GM18870 (cell line): ENCODE measurements at regions not wholly inside any gene's neighbourhood (a gene's known extent, or its start where the extent isn't known, plus 50 kb on each side); places are given as distances from the start of the nearest gene placed in this dataset.
A peak's percentile ranks its signal among the peaks of the same experiment; 100 is the strongest.
"Not testable (repeated sequence)": the region's sequence is repeated elsewhere in the genome, so short reads cannot be mapped to it uniquely, and the experiment has no call there.

ENCODE experiments used
- ATAC-seq: cut with Tn5 transposase; IDR thresholded peaks from one replicate; pipeline ENCODE4 v1.9.1; 2021; ENCODE audit warnings: moderate library complexity; ENCODE audit not compliant: unreplicated experiment

GRCh38 chr4:159030297-159030696 is 72.6 kb upstream of the RAPGEF2 start:
- ATAC-seq = not testable (repeated sequence)

DNA sequence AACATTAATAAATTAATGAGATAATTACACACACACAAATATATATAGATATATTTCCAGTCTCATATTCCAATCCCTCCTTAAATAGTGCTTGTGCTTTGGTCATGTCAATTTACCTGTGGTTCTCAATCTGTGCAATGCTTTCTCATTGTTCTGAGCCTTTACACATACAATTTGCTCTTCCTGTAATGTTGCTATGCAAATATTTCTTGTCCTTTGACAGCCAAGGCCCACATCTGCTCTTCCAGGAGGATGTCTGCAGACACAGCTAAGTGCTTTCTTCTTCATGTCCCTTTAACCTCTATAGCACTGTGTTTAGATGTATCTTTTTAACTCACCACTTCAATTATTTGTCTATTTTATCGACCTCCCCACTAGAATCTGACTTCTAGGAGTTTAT is 67.3 kb upstream of the RAPGEF2 start:
- ATAC-seq = peak; percentile 74

- no peak for ATAC-seq
These were observed 64.3 kb upstream of the RAPGEF2 start for GRCh38 chr4:159038536-159038935.

GRCh38 chr4:159041054-159042034 is 61.5 kb upstream of the RAPGEF2 start:
- no peak for ATAC-seq

GRCh38 chr4:159042097-159042605 is 60.7 kb upstream of the RAPGEF2 start:
- ATAC-seq = no peak

GRCh38 chr4:159042868-159043267 is 60.0 kb upstream of the RAPGEF2 start:
- ATAC-seq = no peak

DNA sequence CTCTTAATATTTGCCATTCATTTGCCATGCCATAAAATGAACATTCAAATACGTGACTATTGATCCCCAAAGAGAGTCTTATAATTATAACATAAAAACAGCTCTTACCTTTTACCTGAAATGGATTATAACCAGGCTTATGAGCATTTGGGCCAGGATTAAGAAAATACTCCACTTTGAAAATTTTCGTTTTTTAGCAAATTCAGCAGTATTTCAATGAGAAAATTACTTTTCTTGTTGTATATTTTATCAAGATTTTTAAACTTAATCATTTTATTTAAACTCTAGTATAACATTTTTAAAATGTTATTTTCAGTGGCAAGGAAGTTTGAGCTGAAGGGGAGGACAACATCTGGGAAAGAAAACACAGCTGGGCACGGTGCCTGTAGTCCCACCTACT is 59.0 kb upstream of the RAPGEF2 start:
- no peak for ATAC-seq

GRCh38 chr4:159045321-159045720 is 57.6 kb upstream of the RAPGEF2 start:
- ATAC-seq = no peak

GRCh38 chr4:159046683-159047082 is 56.2 kb upstream of the RAPGEF2 start:
- no peak for ATAC-seq

- ATAC-seq = no peak
These were observed 55.3 kb upstream of the RAPGEF2 start for GRCh38 chr4:159047478-159048165.

- no peak for ATAC-seq
These were observed 54.6 kb upstream of the RAPGEF2 start for GRCh38 chr4:159048166-159048886.

GRCh38 chr4:159049780-159050375 is 53.0 kb upstream of the RAPGEF2 start:
- no peak for ATAC-seq

- ATAC-seq = peak; percentile 92
These were observed 51.4 kb upstream of the RAPGEF2 start for GRCh38 chr4:159051245-159052071.

DNA sequence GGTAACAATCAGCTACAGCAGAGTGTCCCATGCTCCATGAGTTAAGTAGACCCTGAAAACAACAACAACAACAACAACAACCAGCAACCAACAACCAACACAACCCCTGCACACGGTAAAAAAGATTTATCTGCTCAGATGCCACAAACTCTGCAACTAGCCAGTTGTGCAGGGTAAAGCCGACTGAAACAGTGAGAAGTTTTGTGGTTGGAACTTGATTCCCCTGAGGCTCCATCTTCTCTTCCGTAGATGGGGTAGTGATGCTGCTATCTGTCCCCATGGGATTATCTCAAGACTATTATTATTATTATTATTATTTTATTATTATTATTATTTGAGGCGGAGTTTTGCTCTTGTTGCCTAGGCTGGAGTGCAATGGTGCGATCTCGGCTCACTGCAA is 50.6 kb upstream of the RAPGEF2 start:
- ATAC-seq = peak; percentile 43
